ENCODE measurements at regions not wholly inside any gene's neighbourhood (a gene's known extent, or its start where the extent isn't known, plus 50 kb on each side); places are given as distances from the start of the nearest gene placed in this dataset.

- TF ChIP-seq, protein P1, sequence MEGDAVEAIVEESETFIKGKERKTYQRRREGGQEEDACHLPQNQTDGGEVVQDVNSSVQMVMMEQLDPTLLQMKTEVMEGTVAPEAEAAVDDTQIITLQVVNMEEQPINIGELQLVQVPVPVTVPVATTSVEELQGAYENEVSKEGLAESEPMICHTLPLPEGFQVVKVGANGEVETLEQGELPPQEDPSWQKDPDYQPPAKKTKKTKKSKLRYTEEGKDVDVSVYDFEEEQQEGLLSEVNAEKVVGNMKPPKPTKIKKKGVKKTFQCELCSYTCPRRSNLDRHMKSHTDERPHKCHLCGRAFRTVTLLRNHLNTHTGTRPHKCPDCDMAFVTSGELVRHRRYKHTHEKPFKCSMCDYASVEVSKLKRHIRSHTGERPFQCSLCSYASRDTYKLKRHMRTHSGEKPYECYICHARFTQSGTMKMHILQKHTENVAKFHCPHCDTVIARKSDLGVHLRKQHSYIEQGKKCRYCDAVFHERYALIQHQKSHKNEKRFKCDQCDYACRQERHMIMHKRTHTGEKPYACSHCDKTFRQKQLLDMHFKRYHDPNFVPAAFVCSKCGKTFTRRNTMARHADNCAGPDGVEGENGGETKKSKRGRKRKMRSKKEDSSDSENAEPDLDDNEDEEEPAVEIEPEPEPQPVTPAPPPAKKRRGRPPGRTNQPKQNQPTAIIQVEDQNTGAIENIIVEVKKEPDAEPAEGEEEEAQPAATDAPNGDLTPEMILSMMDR (IDR thresholded peaks at IDR 0.05 in 2 of 3, conservative IDR thresholded peaks at IDR 0.05 in 1 of 3; ENCODE audit: control insufficient read depth in 2 of 3, extremely low read depth in 1 of 3, insufficient read depth in 1 of 3, low read depth in 3 of 3, low read length in 3 of 3): no peak
- TF ChIP-seq MAX (IDR thresholded peaks at IDR 0.05; ENCODE audit: low read depth, low read length) (no peak), ZBTB4 (CRISPR knock-in tag; IDR thresholded peaks at IDR 0.05) (no peak), E4F1 (IDR thresholded peaks at IDR 0.05; ENCODE audit: borderline replicate concordance, partially characterized antibody) (no peak), SMC3 (IDR thresholded peaks at IDR 0.05; ENCODE audit: borderline replicate concordance, low read length) (no peak)
- TF ChIP-seq, protein P2, sequence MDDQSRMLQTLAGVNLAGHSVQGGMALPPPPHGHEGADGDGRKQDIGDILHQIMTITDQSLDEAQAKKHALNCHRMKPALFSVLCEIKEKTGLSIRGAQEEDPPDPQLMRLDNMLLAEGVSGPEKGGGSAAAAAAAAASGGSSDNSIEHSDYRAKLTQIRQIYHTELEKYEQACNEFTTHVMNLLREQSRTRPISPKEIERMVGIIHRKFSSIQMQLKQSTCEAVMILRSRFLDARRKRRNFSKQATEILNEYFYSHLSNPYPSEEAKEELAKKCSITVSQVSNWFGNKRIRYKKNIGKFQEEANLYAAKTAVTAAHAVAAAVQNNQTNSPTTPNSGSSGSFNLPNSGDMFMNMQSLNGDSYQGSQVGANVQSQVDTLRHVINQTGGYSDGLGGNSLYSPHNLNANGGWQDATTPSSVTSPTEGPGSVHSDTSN (IDR thresholded peaks at IDR 0.05; ENCODE audit: insufficient replicate concordance, low read depth, low read length): no peak
- TF ChIP-seq, protein P3, sequence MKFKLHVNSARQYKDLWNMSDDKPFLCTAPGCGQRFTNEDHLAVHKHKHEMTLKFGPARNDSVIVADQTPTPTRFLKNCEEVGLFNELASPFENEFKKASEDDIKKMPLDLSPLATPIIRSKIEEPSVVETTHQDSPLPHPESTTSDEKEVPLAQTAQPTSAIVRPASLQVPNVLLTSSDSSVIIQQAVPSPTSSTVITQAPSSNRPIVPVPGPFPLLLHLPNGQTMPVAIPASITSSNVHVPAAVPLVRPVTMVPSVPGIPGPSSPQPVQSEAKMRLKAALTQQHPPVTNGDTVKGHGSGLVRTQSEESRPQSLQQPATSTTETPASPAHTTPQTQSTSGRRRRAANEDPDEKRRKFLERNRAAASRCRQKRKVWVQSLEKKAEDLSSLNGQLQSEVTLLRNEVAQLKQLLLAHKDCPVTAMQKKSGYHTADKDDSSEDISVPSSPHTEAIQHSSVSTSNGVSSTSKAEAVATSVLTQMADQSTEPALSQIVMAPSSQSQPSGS (IDR thresholded peaks at IDR 0.05; ENCODE audit: low read length): no peak
- TF ChIP-seq, protein P4, sequence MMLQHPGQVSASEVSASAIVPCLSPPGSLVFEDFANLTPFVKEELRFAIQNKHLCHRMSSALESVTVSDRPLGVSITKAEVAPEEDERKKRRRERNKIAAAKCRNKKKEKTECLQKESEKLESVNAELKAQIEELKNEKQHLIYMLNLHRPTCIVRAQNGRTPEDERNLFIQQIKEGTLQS (IDR thresholded peaks at IDR 0.05; ENCODE audit: borderline replicate concordance, extremely low read depth, low read depth, low read length): no peak
These were observed 184.9 kb downstream of the PCSK1 start for GRCh38 chr5:96248131-96248530.
